ENCODE measurements at regions not wholly inside any gene's neighbourhood (a gene's known extent, or its start where the extent isn't known, plus 50 kb on each side); places are given as distances from the start of the nearest gene placed in this dataset.

DNA sequence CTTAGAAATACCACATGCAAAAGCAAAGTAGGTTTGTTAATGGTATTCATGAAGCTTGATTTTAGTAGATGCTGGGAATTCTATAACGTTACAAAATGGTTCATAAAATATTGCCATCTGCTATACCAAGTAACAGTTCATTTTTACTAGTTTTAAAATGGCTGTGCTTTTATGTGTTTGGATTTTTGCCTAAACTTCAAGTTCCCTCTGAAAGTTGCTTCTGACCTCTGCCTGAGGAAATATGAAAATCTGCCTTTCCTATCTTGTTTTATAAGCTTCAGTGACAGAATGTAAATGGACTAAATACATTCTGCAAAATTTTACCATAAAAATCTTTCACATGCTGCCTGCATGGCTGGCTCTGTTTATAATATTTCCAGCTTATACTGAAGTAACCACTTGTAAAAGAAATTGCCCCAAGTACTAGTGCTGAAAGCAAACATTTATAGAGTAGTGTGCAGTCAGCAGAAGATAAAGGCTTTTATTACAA, 560.7 kb upstream of the ROBO2 start:
- no peak overlapping the region for H4K91ac ChIP-seq (replicated peaks; ENCODE audit: insufficient read length, low read length)
- no peak overlapping the region for H3K27ac ChIP-seq (ENCODE audit: low read depth, low read length)
- H2BK12ac ChIP-seq (ENCODE audit: low read depth, low read length) = no peak overlapping the region
- H3K4me3 ChIP-seq (ENCODE audit: extremely low read depth in 1 of 4, insufficient read depth in 2 of 4, low read depth in 3 of 4, low read length in 4 of 4) = no peak overlapping the region
- no peaks in the 10 kb centered on the region for H3K4me1 ChIP-seq (replicated peaks in 1 of 4; ENCODE audit: control insufficient read depth in 3 of 4, insufficient read depth in 4 of 4, low read length in 3 of 4)
- H2AK5ac ChIP-seq (ENCODE audit: low read depth, low read length) = no peak overlapping the region
- H3K27me3 ChIP-seq (replicated peaks in 1 of 4; ENCODE audit: control insufficient read depth in 3 of 4, extremely low read depth in 1 of 4, insufficient read depth in 3 of 4, low read length in 3 of 4) = peaks cover 0 to 4% (median 0%) of the 10 kb centered on the region in 4 experiments; a peak in 1 of 7 replicates
- no peaks in the 10 kb centered on the region for H3K9me3 ChIP-seq (ENCODE audit: insufficient read depth in 2 of 2, low read depth in 1 of 2, low read length in 1 of 2)
- H2BK5ac ChIP-seq (ENCODE audit: low read depth, low read length) = no peak overlapping the region
- FAIRE-seq (no peak), DNase-seq (ENCODE audit: low read depth in 1 of 2, low spot score in 2 of 2) (no peak)
- no peak overlapping the region for H4K5ac ChIP-seq (ENCODE audit: insufficient read length, low read depth, low read length)
- H2BK120ac ChIP-seq (replicated peaks; ENCODE audit: low read depth, low read length) = no peak overlapping the region
- H3K18ac ChIP-seq (ENCODE audit: extremely low read depth, low read length) = no peak overlapping the region
- ChIA-PET POLR2A (ENCODE audit: partially characterized antibody) (no interaction called here), CTCF (ENCODE audit: partially characterized antibody) (no interaction called here)
- H3K79me2 ChIP-seq (ENCODE audit: control insufficient read depth in 1 of 2, insufficient read depth in 2 of 2, low read length in 2 of 2) = no peaks in the 10 kb centered on the region
- H2BK15ac ChIP-seq (ENCODE audit: low read length) = no peak overlapping the region
- WGBS, 2 experiments (ENCODE audit: extremely low coverage in 1 of 2, insufficient coverage in 1 of 2, insufficient read length in 1 of 2, insufficient replicate concordance in 2 of 2, low coverage in 1 of 2, low lambda C conversion rate in 2 of 2, missing lambda C conversion rate in 1 of 2) = 83% methylated on average over 1 of the region's 1 CpG; no CpG with 5 or more reads in 1 of the 2 experiments
- H2AFZ ChIP-seq (ENCODE audit: low read length) = no peak overlapping the region
- H3K36me3 ChIP-seq (ENCODE audit: control insufficient read depth in 2 of 4, insufficient read depth in 4 of 4, low read length in 3 of 4) = no peaks in the 10 kb centered on the region
- no peak overlapping the region for H3K23ac ChIP-seq (ENCODE audit: insufficient read length)
- H3K79me1 ChIP-seq (ENCODE audit: low read depth, low read length) = no peaks in the 10 kb centered on the region
- no peak overlapping the region for H3K14ac ChIP-seq (ENCODE audit: insufficient read length)
- H3K23me2 ChIP-seq (ENCODE audit: low read depth, low read length) = no peaks in the 10 kb centered on the region
- no peaks in the 10 kb centered on the region for H4K20me1 ChIP-seq (replicated peaks in 1 of 2; ENCODE audit: control insufficient read depth in 1 of 2, insufficient read depth in 2 of 2, low read length in 2 of 2)
- no peak overlapping the region for H4K8ac ChIP-seq (ENCODE audit: extremely low read depth, insufficient read depth, low read length)
- H3K56ac ChIP-seq (replicated peaks; ENCODE audit: insufficient read length, low read depth, low read length) = no peak overlapping the region
- H3K4me2 ChIP-seq (ENCODE audit: insufficient read depth in 1 of 2, low read depth in 2 of 2, low read length in 2 of 2) = no peak overlapping the region
- no peak overlapping the region for H3K9ac ChIP-seq (replicated peaks in 1 of 4; ENCODE audit: extremely low read depth in 1 of 4, low read depth in 3 of 4, low read length in 3 of 4)
- no peak overlapping the region for H3K4ac ChIP-seq (replicated peaks; ENCODE audit: insufficient read length, low read depth, low read length)
- H2BK20ac ChIP-seq (ENCODE audit: low read length) = no peak overlapping the region
- TF ChIP-seq CHD2 (IDR thresholded peaks at IDR 0.05; ENCODE audit: low read length) = no peak
- TF ChIP-seq HDAC6 (IDR thresholded peaks at IDR 0.05; ENCODE audit: low read depth, low read length) = no peak
- TF ChIP-seq SIX5 (IDR thresholded peaks at IDR 0.05; ENCODE audit: low read depth, low read length) = no peak
- TF ChIP-seq SIN3A (conservative IDR thresholded peaks at IDR 0.05 in 1 of 2, IDR thresholded peaks at IDR 0.05 in 1 of 2; ENCODE audit: low read depth in 1 of 2, low read length in 2 of 2) = no peak
- no peak for TF ChIP-seq PHF8 (conservative IDR thresholded peaks at IDR 0.05; ENCODE audit: low read depth, low read length)
- TF ChIP-seq RBBP5 (IDR thresholded peaks at IDR 0.05; ENCODE audit: borderline replicate concordance, low read depth, low read length) = no peak
- no peak for TF ChIP-seq JUND (IDR thresholded peaks at IDR 0.05; ENCODE audit: low read length)
- TF ChIP-seq EGR1 (IDR thresholded peaks at IDR 0.05; ENCODE audit: borderline replicate concordance, low read depth, low read length) = no peak
- TF ChIP-seq CBX8 (IDR thresholded peaks at IDR 0.05; ENCODE audit: borderline replicate concordance, low read depth, low read length) = no peak
- TF ChIP-seq RNF2 (IDR thresholded peaks at IDR 0.05; ENCODE audit: borderline replicate concordance, low read depth, low read length, missing control alignments, poor library complexity, severe bottlenecking) = no peak
- TF ChIP-seq POLR2A (IDR thresholded peaks at IDR 0.05; ENCODE audit: control extremely low read depth in 1 of 2, low read depth in 2 of 2, low read length in 2 of 2) = no peak
- no peak for TF ChIP-seq CHD1 (IDR thresholded peaks at IDR 0.05; ENCODE audit: low read depth, low read length)
- TF ChIP-seq POLR2AphosphoS5 (IDR thresholded peaks at IDR 0.05; ENCODE audit: low read depth, low read length) = no peak
- no peak for TF ChIP-seq KDM1A (IDR thresholded peaks at IDR 0.05; ENCODE audit: borderline replicate concordance, low read length)
- TF ChIP-seq TBP (IDR thresholded peaks at IDR 0.05; ENCODE audit: low read depth, low read length) = no peak
- TF ChIP-seq TAF1 (IDR thresholded peaks at IDR 0.05; ENCODE audit: low read depth, low read length) = no peak

Data from H1 (cell line).